IPS-18a (cell line): ENCODE measurements at regions not wholly inside any gene's neighbourhood (a gene's known extent, or its start where the extent isn't known, plus 50 kb on each side); places are given as distances from the start of the nearest gene placed in this dataset.
"Not testable (repeated sequence)": the region's sequence is repeated elsewhere in the genome, so short reads cannot be mapped to it uniquely, and the experiment has no call there.

Experiments used
- H3K27ac ChIP-seq: one replicate; pipeline ENCODE4 v1.5.1; 2013; ENCODE audit warnings: low read length
- H3K27me3 ChIP-seq: one replicate; pipeline ENCODE4 v1.6.1; 2013; ENCODE audit warnings: mild to moderate bottlenecking, low read length; ENCODE audit not compliant: control insufficient read depth, insufficient read depth
- H3K36me3 ChIP-seq: one replicate; pipeline ENCODE4 v1.6.1; 2013; ENCODE audit warnings: low read depth, low read length; ENCODE audit not compliant: control insufficient read depth
- H3K4me1 ChIP-seq: one replicate; pipeline ENCODE4 v1.6.1; 2013; ENCODE audit warnings: low read depth, low read length; ENCODE audit not compliant: control insufficient read depth
- H3K4me3 ChIP-seq: one replicate; pipeline ENCODE4 v1.5.1; 2013; ENCODE audit warnings: low read length
- H3K9ac ChIP-seq: one replicate; pipeline ENCODE4 v1.6.1; 2013; ENCODE audit warnings: mild to moderate bottlenecking, low read length, moderate library complexity
- H3K9me3 ChIP-seq: one replicate; pipeline ENCODE4 v1.6.1; 2013; ENCODE audit warnings: low read depth, low read length; ENCODE audit not compliant: control insufficient read depth

- Histone ChIP-seq H3K27me3 (no peaks in the 10 kb centered on the region), H3K4me1 (no peaks in the 10 kb centered on the region), H3K9me3 (no peaks in the 10 kb centered on the region), H3K9ac (no peak overlapping the region), H3K4me3 (no peak overlapping the region), H3K27ac (no peak overlapping the region), H3K36me3 (no peaks in the 10 kb centered on the region)
Measured at GRCh38 chr20:4443016-4443415, 193.9 kb upstream of the ADRA1D start.

GRCh38 chr20:4441871-4442270 lies 192.8 kb upstream of the ADRA1D start:
- no peaks in the 10 kb centered on the region for H3K36me3 ChIP-seq
- no peaks in the 10 kb centered on the region for H3K27me3 ChIP-seq
- no peak overlapping the region for H3K27ac ChIP-seq
- H3K4me3 ChIP-seq: no peak overlapping the region
- no peaks in the 10 kb centered on the region for H3K4me1 ChIP-seq
- H3K9me3 ChIP-seq: no peaks in the 10 kb centered on the region
- H3K9ac ChIP-seq: no peak overlapping the region

- Histone ChIP-seq H3K9ac (no peak overlapping the region), H3K27me3 (no peaks in the 10 kb centered on the region), H3K4me1 (no peaks in the 10 kb centered on the region), H3K4me3 (no peak overlapping the region), H3K9me3 (no peaks in the 10 kb centered on the region), H3K36me3 (no peaks in the 10 kb centered on the region), H3K27ac (no peak overlapping the region)
Measured at GRCh38 chr20:4441191-4441590, 192.1 kb upstream of the ADRA1D start.

- Histone ChIP-seq H3K4me1 (no peaks in the 10 kb centered on the region), H3K27ac (no peak overlapping the region), H3K9ac (no peak overlapping the region), H3K36me3 (no peaks in the 10 kb centered on the region), H3K4me3 (no peak overlapping the region), H3K27me3 (no peaks in the 10 kb centered on the region), H3K9me3 (no peaks in the 10 kb centered on the region)
Measured at GRCh38 chr20:4439461-4439860, 190.4 kb upstream of the ADRA1D start.

- H3K36me3 ChIP-seq: no peaks in the 10 kb centered on the region
- H3K9ac ChIP-seq: no peak overlapping the region
- no peaks in the 10 kb centered on the region for H3K9me3 ChIP-seq
- H3K4me1 ChIP-seq: no peaks in the 10 kb centered on the region
- no peaks in the 10 kb centered on the region for H3K27me3 ChIP-seq
- H3K4me3 ChIP-seq: no peak overlapping the region
- H3K27ac ChIP-seq: no peak overlapping the region
Measured at GRCh38 chr20:4437131-4437530, 188.0 kb upstream of the ADRA1D start.

- H3K4me1 ChIP-seq: no peaks in the 10 kb centered on the region
- no peak overlapping the region for H3K27ac ChIP-seq
- H3K36me3 ChIP-seq: no peaks in the 10 kb centered on the region
- H3K4me3 ChIP-seq: no peak overlapping the region
- H3K27me3 ChIP-seq: no peaks in the 10 kb centered on the region
- no peak overlapping the region for H3K9ac ChIP-seq
- H3K9me3 ChIP-seq: no peaks in the 10 kb centered on the region
Measured at GRCh38 chr20:4435671-4436455, 186.8 kb upstream of the ADRA1D start.

- H3K36me3 ChIP-seq: no peaks in the 10 kb centered on the region
- H3K27me3 ChIP-seq: no peaks in the 10 kb centered on the region
- H3K27ac ChIP-seq: no peak overlapping the region
- H3K4me1 ChIP-seq: no peaks in the 10 kb centered on the region
- H3K9ac ChIP-seq: no peak overlapping the region
- no peaks in the 10 kb centered on the region for H3K9me3 ChIP-seq
- H3K4me3 ChIP-seq: no peak overlapping the region
Measured at GRCh38 chr20:4435225-4435624, 186.1 kb upstream of the ADRA1D start.

- no peak overlapping the region for H3K9ac ChIP-seq
- no peak overlapping the region for H3K27ac ChIP-seq
- H3K9me3 ChIP-seq: no peaks in the 10 kb centered on the region
Measured at GRCh38 chr20:4434681-4435080, 185.6 kb upstream of the ADRA1D start.

GRCh38 chr20:4431446-4431845 lies 182.4 kb upstream of the ADRA1D start:
- Histone ChIP-seq H3K4me3 (no peak overlapping the region), H3K27ac (no peak overlapping the region), H3K9ac (no peak overlapping the region), H3K27me3 (no peaks in the 10 kb centered on the region), H3K4me1 (no peaks in the 10 kb centered on the region), H3K36me3 (no peaks in the 10 kb centered on the region), H3K9me3 (no peaks in the 10 kb centered on the region)

More at GRCh38 chr20:4434681-4435080, 185.6 kb upstream of the ADRA1D start:
- H3K36me3 ChIP-seq: no peaks in the 10 kb centered on the region
- no peak overlapping the region for H3K4me3 ChIP-seq
- H3K4me1 ChIP-seq: no peaks in the 10 kb centered on the region
- H3K27me3 ChIP-seq: no peaks in the 10 kb centered on the region

- H3K9me3 ChIP-seq, H3K27me3 ChIP-seq: not testable (repeated sequence)
Measured at GRCh38 chr20:4430826-4431225, 181.7 kb upstream of the ADRA1D start.

GRCh38 chr20:4427940-4428586 lies 179.0 kb upstream of the ADRA1D start:
- no peak overlapping the region for H3K4me3 ChIP-seq
- H3K27ac ChIP-seq: no peak overlapping the region
- no peak overlapping the region for H3K9ac ChIP-seq
- no peaks in the 10 kb centered on the region for H3K36me3 ChIP-seq
- H3K4me1 ChIP-seq: no peaks in the 10 kb centered on the region
- H3K9me3 ChIP-seq: no peaks in the 10 kb centered on the region
- H3K27me3 ChIP-seq: no peaks in the 10 kb centered on the region

More at GRCh38 chr20:4430826-4431225, 181.7 kb upstream of the ADRA1D start:
- H3K9ac ChIP-seq, H3K36me3 ChIP-seq, H3K27ac ChIP-seq, H3K4me1 ChIP-seq, H3K4me3 ChIP-seq: not testable (repeated sequence)

GRCh38 chr20:4418141-4418540 lies 169.1 kb upstream of the ADRA1D start:
- Histone ChIP-seq H3K27ac (no peak overlapping the region), H3K4me1 (no peaks in the 10 kb centered on the region), H3K36me3 (no peaks in the 10 kb centered on the region), H3K9me3 (no peaks in the 10 kb centered on the region), H3K9ac (no peak overlapping the region), H3K4me3 (no peak overlapping the region), H3K27me3 (no peaks in the 10 kb centered on the region)
